ENCODE measurements at regions not wholly inside any gene's neighbourhood (a gene's known extent, or its start where the extent isn't known, plus 50 kb on each side); places are given as distances from the start of the nearest gene placed in this dataset.

DNA sequence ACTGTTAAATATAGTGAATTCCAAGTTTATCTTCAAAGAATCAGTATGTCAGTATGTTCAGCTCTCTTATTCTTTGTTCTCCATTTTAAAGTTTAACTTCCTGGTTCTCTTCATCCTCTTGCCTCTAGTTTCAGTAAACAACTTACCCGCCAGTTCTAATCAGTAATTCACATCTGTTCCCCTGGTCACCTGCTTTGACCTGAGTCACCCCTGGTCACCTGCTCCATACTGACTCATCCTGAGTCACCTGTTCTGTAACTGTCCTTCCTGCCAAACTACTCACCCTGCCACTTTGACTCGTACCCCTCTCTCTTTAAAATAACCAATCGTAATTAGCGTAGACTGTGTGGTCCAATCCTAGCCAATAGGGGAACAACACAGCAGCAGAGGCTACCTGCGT lies 992.7 kb upstream of the HS3ST1 start:
- TF ChIP-seq POLR2A (IDR thresholded peaks at IDR 0.05) = no peak
- TF ChIP-seq, protein P1, sequence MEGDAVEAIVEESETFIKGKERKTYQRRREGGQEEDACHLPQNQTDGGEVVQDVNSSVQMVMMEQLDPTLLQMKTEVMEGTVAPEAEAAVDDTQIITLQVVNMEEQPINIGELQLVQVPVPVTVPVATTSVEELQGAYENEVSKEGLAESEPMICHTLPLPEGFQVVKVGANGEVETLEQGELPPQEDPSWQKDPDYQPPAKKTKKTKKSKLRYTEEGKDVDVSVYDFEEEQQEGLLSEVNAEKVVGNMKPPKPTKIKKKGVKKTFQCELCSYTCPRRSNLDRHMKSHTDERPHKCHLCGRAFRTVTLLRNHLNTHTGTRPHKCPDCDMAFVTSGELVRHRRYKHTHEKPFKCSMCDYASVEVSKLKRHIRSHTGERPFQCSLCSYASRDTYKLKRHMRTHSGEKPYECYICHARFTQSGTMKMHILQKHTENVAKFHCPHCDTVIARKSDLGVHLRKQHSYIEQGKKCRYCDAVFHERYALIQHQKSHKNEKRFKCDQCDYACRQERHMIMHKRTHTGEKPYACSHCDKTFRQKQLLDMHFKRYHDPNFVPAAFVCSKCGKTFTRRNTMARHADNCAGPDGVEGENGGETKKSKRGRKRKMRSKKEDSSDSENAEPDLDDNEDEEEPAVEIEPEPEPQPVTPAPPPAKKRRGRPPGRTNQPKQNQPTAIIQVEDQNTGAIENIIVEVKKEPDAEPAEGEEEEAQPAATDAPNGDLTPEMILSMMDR (IDR thresholded peaks at IDR 0.05) = no peak

All from sigmoid colon (tissue), 3 donors.